ENCODE measurements at regions not wholly inside any gene's neighbourhood (a gene's known extent, or its start where the extent isn't known, plus 50 kb on each side); places are given as distances from the start of the nearest gene placed in this dataset.

GRCh38 chr14:49203676-49204075 lies 382.5 kb downstream of the RPS29 start:
- in situ Hi-C loops (cut with HindIII; ENCODE audit: low pct_unique_long_range_greater_than_20kb, low sequenced_read_pairs): no loop called here
- no peak for DNase-seq (ENCODE audit: low read depth)

- in situ Hi-C loops (cut with HindIII; ENCODE audit: low pct_unique_long_range_greater_than_20kb, low sequenced_read_pairs): no loop called here
- no peak for DNase-seq (ENCODE audit: low read depth)
These were observed 387.0 kb downstream of the RPS29 start for GRCh38 chr14:49199159-49199558.

GRCh38 chr14:49196327-49196726 lies 389.9 kb downstream of the RPS29 start:
- DNase-seq (ENCODE audit: low read depth): no peak
- in situ Hi-C loops (cut with HindIII; ENCODE audit: low pct_unique_long_range_greater_than_20kb, low sequenced_read_pairs): no loop called here

GRCh38 chr14:49194067-49194466 lies 392.1 kb downstream of the RPS29 start:
- in situ Hi-C loops (cut with HindIII; ENCODE audit: low pct_unique_long_range_greater_than_20kb, low sequenced_read_pairs): no loop called here

GRCh38 chr14:49193332-49194065 lies 392.7 kb downstream of the RPS29 start:
- in situ Hi-C loops (cut with HindIII; ENCODE audit: low pct_unique_long_range_greater_than_20kb, low sequenced_read_pairs): no loop called here
- DNase-seq (ENCODE audit: low read depth): no peak

More at GRCh38 chr14:49194067-49194466, 392.1 kb downstream of the RPS29 start:
- no peak for DNase-seq (ENCODE audit: low read depth)

- in situ Hi-C loops (cut with HindIII; ENCODE audit: low pct_unique_long_range_greater_than_20kb, low sequenced_read_pairs): no loop called here
- DNase-seq (ENCODE audit: low read depth): no peak
These were observed 394.8 kb downstream of the RPS29 start for GRCh38 chr14:49191380-49191779.

GRCh38 chr14:49189375-49189774 lies 396.8 kb downstream of the RPS29 start:
- in situ Hi-C loops (cut with HindIII; ENCODE audit: low pct_unique_long_range_greater_than_20kb, low sequenced_read_pairs): no loop called here
- no peak for DNase-seq (ENCODE audit: low read depth)

- in situ Hi-C loops (cut with HindIII; ENCODE audit: low pct_unique_long_range_greater_than_20kb, low sequenced_read_pairs): no loop called here
These were observed 398.4 kb downstream of the RPS29 start for GRCh38 chr14:49187799-49188198.

GRCh38 chr14:49173765-49174373 lies 412.3 kb downstream of the RPS29 start:
- in situ Hi-C loops (cut with HindIII; ENCODE audit: low pct_unique_long_range_greater_than_20kb, low sequenced_read_pairs): no loop called here
- peak; percentile 45 for DNase-seq (ENCODE audit: low read depth)

More at GRCh38 chr14:49187799-49188198, 398.4 kb downstream of the RPS29 start:
- no peak for DNase-seq (ENCODE audit: low read depth)

GRCh38 chr14:49164074-49164473 lies 422.1 kb downstream of the RPS29 start:
- DNase-seq (ENCODE audit: low read depth): no peak
- in situ Hi-C loops (cut with HindIII; ENCODE audit: low pct_unique_long_range_greater_than_20kb, low sequenced_read_pairs): no loop called here

- no peak for DNase-seq (ENCODE audit: low read depth)
- in situ Hi-C loops (cut with HindIII; ENCODE audit: low pct_unique_long_range_greater_than_20kb, low sequenced_read_pairs): no loop called here
These were observed 425.2 kb downstream of the RPS29 start for GRCh38 chr14:49160983-49161382.

- in situ Hi-C loops (cut with HindIII; ENCODE audit: low pct_unique_long_range_greater_than_20kb, low sequenced_read_pairs): no loop called here
- DNase-seq (ENCODE audit: low read depth): no peak
These were observed 427.1 kb downstream of the RPS29 start for GRCh38 chr14:49159081-49159480.

- in situ Hi-C loops (cut with HindIII; ENCODE audit: low pct_unique_long_range_greater_than_20kb, low sequenced_read_pairs): no loop called here
- DNase-seq (ENCODE audit: low read depth): no peak
These were observed 446.6 kb downstream of the RPS29 start for GRCh38 chr14:49139593-49139992.

- in situ Hi-C loops (cut with HindIII; ENCODE audit: low pct_unique_long_range_greater_than_20kb, low sequenced_read_pairs): no loop called here
- no peak for DNase-seq (ENCODE audit: low read depth)
These were observed 451.2 kb downstream of the RPS29 start for GRCh38 chr14:49134940-49135339.

GRCh38 chr14:49121246-49121645 lies 464.9 kb downstream of the RPS29 start:
- DNase-seq (ENCODE audit: low read depth): no peak
- in situ Hi-C loops (cut with HindIII; ENCODE audit: low pct_unique_long_range_greater_than_20kb, low sequenced_read_pairs): no loop called here

- in situ Hi-C loops (cut with HindIII; ENCODE audit: low pct_unique_long_range_greater_than_20kb, low sequenced_read_pairs): no loop called here
- no peak for DNase-seq (ENCODE audit: low read depth)
These were observed 471.9 kb downstream of the RPS29 start for GRCh38 chr14:49114161-49114893.

- in situ Hi-C loops (cut with HindIII; ENCODE audit: low pct_unique_long_range_greater_than_20kb, low sequenced_read_pairs): no loop called here
- DNase-seq (ENCODE audit: low read depth): no peak
These were observed 479.2 kb downstream of the RPS29 start for GRCh38 chr14:49106741-49107667.

GRCh38 chr14:49105956-49106355 lies 480.2 kb downstream of the RPS29 start:
- in situ Hi-C loops (cut with HindIII; ENCODE audit: low pct_unique_long_range_greater_than_20kb, low sequenced_read_pairs): no loop called here
- DNase-seq (ENCODE audit: low read depth): no peak
